Activated CD8-positive, alpha-beta memory T cell treated with anti-CD3 and anti-CD28 coated beads, Interleukin-2, amount 50 U/mL, for 48 hours (primary cell): ENCODE measurements at regions not wholly inside any gene's neighbourhood (a gene's known extent, or its start where the extent isn't known, plus 50 kb on each side); places are given as distances from the start of the nearest gene placed in this dataset.
"Not testable (repeated sequence)": the region's sequence is repeated elsewhere in the genome, so short reads cannot be mapped to it uniquely, and the experiment has no call there.

Source experiments
- DNase-seq: peaks from one replicate; pipeline ENCODE4 v3.0.0-alpha.2; 2020

DNA sequence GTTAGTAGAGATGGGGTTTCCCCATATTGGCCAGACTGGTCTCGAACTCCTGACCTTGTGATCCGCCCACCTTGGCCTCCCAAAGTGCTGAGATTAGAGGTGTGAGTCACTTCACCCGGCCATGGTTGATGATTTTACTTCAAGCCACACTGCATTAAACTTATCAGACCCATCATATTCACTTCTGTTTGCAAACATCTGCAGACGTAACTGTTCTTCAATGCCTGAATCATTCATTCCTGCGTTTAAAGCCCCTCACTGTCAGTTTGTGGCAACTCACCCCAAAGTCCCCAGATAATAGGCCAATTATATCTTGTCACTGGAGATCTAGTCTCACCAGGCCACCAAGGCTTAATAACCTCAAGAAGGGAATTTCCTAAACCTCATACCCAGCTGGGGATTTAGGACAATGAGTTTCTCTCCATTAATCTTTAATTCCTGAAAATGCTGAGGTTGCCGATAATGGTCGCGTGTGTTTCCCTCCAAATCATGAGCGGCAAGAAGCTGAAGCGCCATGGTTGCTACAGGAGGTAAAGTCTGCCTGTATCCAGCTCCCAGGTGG, 229.6 kb downstream of the LY86 start:
- DNase-seq, result no peak

DNA sequence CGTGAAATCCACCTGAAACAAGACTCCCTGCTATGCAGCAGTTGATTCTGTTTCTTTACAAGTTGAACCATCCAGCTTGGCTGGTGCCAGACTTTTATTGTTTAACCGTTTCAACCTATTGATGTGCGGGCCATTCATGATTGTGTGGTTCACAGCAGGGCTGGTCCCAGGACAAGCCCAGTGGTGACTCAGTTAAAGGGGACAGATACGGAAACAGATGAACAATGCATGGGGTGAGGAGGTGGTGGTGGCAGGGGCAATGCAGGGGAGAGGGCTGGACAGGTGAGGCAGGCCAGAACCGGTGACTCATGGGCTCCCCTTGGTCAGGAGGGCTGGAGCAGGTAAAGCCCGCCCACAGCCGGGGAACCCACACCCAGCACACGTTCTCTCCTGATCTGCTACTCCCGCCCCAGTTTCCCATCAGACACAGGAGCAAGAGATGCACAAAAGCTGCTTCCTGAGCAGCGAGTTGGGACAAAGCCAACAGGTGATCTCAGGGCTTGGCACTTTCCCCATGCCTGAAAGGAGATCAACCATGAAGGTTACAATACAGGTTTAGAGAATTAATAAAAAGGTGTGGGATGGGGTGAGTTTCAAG, 232.2 kb downstream of the LY86 start:
- DNase-seq, result no peak

DNA sequence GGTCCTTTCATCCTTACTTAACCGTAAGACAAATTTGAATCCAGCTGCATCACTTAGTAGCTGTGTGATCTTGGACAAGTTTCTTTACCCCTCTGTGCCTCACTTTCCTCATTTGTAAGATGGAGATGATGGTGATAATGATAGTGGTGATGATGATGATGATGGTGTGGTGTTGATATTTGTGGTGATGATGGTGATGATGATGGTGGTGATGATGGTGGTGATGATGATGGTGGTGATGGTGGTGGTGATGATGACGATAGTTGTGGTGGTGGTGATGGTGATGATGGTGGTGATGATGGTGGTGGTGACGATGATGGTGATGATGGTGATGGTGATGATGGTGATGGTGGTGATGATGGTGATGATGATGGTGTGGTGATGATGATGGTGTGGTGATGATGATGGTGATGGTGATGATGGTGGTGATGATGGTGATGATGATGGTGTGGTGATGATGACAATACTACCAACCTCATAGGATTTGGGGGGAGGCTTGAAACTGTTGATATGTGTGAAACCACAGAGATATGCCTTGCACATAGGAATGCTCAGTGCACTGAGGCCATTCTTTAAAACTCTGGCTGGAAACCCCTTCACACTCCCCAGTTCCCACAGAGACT, 233.2 kb downstream of the LY86 start:
- no peak for DNase-seq

DNA sequence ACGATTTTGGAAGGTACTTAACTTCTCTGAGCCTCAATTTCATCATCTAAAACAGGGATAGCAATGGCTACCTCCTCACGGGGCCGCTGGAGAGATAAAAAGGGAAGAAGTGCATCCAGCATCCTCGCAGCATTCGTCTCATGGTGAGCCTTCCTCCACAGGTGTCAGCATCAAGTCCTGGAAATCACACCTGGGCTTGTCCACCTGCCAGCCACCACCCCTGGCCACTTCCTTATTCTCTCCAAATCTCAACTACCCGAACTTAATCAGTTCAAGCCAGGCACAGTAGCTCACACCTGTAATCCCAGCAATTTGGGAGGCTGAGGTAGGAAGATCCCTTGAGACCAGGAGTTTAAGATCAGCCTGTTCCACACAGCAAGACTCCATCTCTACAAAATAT, 234.5 kb downstream of the LY86 start:
- no peak for DNase-seq

DNA sequence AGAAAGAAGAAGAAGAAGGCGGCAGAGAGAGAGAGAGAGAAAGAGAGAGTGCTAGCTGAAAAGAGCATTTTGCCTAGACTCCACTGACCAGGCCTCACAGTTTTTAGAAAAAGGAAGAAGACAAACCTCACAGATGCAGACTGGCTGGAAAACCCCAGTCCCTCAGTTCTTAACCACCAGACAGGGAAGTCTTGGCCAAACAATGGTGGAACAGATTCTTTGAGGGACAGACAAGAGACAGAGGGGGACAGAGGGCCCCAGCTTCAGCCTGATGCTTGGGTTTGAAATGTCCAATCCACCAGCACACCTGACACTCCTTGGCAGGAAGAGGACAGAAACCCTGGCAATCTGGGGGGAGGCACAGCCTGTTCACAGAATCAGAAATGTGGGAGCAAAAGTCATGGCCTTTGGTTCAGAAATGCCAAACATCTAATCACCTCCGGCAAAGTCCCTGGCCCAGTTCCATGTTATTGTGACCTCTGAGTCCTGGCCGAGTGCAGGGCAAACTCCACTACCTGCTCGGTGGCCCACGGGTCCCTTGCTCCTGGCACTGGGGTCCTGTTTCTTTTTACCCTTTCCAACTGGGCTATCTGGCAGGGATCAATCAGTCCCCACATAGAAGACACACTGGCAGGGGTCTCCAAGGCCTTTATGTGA, 235.2 kb downstream of the LY86 start:
- no peak for DNase-seq

DNA sequence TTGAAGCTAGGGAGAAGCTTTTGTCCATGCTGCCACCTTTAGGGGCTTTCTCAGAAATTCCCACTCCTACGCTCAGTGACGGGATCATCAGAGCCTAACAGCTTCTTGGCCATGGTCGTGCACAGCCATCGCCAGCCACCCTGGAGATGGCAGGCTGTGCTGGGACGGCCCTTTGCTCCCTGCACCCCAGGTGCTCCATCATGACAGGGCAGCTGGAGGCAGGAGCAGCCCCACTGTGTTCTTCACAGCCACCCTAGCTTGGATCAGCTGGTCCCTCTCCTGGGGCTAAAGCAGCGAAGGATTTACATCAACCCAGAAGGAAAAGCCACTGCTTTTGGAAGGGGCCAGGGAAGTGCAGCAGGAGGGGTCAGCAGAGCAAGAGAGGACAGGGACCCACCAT, 235.9 kb downstream of the LY86 start:
- no peak for DNase-seq

DNA sequence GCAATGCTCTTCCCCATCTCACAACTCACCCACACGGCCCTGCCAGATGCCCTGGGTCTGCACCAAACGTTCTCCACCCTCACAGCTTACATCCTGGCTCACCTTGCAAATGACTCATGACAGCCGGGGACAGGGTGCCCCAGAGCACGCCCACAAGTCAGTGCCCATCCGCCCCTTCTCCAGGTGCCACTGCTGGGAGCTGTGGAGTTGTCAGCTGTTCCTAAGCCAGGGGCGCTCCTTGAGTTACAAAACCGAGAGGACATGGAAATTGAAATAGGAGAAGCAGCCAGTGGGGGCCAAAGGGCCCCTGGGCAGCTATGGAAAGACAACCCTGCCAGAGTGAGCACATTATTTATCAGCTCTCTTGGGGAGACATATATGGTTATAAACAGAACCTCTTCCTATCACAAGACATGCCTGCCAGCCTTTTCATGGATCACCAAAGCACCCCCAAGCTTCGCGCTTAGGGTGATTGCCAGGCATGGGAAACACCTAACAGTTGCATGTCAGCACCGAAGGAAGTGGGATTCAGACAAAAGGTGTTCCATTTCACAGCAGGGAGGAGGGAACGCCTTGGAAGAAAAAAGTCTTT, 236.8 kb downstream of the LY86 start:
- DNase-seq, result no peak

DNA sequence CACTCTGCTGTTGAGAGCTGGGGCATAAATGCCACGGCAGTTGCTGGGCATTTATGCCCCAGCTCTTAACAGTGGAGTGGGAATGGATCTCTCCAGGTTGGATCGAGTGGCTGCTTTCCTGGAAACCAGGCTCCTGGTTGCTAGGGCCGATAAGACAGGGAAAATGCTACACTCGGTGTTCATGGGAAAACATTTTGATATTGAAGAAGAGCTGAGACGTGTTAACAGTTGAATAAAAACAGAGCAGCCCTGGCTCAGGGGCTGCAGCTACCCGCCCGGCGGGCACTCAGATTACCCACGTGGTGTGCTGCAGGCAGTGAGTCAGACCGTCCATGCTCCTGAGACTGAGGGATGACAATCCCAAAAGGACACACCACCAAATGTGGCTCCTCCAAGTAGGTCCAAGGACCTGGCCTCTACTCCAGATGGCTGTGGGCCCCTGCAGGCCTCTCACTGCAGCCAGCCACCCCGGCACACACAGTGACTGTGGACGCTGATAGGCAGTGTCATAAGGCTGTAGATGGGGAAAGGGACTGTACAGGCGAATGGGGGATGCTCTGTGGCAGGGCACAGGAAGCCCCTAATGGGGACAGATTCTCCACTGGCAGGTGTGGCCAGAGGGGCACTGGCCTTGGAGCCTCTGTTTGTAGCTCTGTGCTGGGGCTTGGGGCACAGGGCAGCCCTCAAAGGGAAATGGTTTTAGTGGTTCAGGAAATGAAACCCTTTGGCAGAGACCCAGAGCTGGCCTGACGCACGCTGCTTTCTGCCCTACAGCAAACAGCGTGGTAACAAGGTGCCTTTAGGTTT, 237.8 kb downstream of the LY86 start:
- DNase-seq, result no peak

DNA sequence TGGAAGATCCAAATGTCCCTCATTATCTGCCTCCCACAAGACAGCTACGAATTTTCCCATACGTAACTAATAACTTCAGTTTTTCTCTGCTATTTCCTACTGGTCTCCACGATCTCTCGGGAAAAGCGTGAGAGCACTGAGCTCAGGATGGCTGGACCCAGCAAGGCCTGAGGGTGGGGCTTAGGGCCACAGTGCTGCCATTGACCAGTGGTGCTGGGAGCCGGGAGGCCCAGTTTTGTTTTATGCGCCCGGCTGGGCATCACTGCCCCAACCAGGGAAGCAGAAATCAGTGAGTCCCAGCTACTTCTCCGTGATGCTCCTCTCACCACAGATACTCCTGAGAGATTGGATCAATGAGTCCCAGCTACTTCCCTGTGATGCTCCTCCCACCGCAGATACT, 238.4 kb downstream of the LY86 start:
- no peak for DNase-seq

DNA sequence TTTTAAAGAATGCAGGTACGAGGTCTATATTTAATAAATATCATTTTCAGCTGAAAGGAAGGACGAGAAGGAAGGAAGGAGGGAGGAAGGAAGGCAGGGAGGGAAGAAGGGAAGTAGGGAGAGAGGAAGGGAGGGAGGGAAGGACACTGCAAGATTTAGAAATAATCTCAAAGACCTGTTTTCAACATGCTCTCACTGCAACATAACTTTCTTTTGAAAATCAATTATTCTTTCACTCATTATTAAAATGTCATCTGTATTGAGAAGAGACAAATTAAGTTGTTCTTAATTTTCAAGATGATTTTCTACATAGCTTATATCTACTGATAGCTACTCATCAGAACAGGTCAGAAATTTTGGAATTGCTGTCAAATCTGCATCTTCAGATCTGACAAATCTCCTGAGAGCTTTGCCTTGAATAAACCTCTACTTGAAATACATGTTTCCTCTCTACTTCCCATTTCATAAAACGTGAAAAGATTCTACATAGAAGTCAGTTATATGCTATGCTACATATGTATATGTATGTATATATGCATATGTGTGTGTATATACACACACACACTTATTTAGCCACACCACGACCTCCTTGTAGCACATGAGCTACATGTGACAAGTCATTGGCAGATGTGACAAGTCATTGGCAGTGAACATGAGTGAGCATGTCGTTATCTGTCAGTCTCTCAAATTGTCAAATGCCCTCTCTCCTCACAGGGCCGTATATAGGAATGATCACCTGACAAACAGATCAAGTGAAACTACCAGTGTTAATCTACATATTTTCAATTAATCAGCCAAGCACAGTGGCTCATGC, 241.6 kb downstream of the LY86 start:
- no peak for DNase-seq

DNA sequence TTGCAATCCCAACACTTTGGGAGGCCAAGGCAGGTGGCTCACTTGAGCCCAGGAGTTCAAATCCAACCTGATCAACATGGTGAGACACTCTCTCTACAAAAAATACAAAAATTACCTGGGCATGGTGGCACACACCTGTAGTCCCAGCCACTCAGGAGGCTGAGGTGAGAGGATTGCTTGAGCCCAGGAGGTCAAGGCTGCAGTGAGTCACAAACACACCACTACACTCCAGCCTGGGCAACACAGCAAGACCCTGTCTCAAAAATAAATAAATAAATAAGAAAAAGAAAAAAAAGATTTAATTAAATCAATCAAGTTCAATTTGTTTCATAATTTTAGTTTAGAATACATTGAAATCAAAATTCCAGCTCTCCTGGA, 242.2 kb downstream of the LY86 start:
- not testable (repeated sequence) for DNase-seq

DNA sequence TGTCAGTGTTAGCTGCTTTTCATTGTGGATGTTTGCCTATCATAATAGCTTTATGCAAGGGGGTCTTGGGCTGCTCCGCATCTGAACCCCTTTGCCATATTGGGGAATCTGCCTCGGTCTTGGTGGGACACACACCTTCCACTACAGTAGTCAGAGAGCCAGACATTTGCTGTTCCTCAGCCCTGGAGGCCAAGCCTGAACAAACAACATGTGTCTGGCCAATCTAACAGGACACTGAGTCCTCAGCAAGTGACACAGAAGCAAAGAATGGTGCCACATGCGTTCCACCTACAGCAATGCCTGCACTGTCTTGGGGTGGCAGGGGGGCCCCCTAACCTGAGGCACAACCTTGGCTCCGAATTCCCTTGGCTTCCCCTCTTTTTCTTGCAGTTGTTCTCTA, 243.9 kb downstream of the LY86 start:
- DNase-seq, result no peak

DNA sequence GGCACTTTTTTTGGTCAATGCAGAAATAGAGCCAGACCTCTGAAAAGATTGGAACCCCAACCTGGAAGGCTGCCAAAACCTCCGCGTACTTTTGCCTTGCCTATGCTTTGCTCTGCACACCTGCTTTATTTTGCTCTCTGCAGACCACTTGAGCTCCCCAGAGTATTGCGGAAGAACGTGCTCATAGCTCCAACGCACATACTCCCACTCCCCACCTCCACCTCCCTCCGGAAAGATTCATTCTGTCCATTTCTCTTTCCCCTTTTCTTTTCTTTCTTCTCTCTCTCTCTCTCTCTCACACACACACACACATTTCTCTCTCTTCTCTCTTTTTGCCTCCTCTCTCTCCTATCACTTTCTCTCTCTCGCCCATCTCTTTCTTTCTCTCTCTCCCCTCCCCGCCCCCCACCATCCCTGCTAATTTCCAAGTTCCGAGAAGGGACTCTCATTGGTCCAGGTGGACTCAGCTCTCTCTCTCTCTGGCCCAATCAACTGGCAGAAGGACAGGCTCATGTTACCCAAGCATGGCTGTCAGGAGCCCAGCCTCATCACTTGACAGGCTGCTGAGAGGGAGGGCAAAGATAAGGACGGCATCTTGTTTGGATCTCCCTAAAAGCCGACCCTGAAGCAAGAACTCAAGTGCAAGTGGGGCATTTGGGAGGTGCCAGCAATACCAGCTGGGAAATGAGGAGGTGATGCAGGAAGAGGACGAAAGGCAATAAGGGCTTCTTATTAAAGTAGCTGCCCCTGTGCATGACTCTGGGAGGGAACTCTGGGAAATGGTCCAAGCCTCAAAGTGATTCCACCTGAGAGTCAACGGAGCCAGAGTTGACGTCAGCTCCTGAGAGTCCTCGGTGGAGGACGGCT, 246.1 kb downstream of the LY86 start:
- no peak for DNase-seq

DNA sequence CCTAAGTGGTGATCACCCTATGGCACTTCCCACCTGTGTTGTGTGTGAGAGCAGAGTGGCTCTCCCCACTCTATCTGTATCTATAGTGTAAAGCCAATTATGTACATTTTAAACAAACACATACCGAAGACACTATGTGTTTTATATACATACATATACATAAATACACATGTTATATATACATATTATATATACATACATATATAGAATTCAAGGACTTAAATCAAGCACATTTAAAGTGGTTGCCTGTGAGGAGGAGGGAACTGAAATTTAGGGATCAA, 246.6 kb downstream of the LY86 start:
- DNase-seq, result no peak

DNA sequence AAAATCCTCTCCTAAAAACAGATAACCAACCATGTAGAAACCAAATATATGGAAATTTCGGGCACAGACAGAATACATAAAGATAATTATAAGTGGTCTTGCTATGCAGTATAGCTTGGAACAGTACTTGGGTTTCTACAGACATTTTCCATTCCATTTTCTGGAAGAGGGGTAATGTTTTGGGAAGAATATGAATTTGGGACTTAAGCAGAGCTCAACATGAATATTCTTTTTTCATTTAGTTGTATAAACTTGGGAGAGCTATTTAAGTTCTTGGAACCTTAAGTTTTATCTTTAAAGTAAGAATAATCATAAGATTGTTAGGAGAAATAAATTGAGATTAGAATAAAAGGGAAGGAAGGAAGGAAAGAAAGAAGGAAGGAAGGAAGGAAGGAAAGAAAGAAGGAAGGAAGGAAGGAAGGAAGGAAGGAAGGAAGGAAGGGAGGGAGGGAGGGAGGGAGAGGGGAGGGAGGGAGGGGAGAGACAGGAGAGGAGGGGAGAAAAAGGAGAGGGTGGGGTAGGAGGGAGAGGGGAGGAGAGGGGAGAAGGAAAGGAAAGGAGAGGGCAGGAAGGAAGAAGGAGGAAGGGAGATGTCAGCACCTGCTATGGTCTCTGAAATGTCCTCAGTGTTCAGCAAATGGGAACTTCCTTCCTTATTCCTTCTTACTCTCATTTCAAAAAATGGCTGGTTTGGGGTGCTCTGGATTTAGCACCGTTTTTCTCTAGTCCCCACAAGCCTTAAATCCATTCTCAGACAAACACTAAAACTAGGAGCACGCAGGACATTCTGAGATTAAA, 248.3 kb downstream of the LY86 start:
- no peak for DNase-seq

DNA sequence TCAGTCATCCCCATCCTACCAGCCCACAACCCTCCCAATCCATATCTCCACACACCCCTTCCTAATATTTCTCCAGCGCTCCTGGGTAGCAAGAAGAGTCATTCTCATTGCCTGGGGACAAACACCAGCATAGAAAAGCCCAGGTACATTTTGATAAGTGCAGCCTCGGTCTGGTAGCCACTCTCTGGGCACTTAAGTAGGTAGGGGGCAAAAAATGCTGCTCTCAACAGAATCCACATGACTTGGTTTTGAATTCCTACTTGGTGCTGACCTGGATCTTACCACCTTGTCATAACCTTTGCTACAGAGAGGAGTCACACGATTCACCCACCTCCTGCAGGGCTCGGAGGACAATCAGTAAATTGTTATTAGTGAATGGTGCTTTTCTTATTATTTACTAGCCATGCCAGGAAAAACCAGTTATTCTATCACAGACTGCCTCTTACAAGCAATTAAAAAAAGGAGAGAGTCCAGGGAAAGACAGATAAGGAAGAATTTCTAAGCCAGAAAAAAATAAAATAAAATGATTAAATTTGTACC, 249.1 kb downstream of the LY86 start:
- no peak for DNase-seq

DNA sequence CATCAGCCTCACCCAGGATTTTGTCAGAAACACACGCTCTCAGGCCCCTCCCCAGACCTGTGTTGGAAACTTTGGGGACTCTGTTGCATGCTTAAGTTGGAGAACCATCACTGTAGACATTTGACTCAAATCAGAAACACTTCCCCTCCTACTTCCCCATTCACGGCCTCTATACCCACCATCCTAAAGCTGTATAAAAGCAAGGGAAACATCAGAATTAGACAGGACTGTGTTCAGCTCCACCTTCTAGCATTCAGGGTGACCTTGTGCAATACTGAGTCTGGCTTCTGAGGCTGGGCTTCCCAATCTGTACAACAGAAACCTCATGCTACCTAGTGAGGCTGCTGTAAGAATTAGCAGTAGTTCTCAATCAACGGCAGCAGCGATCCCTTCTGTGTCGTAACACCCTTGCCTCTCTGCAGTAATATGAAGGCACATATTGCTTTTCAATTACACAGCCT, 252.3 kb downstream of the LY86 start:
- no peak for DNase-seq

DNA sequence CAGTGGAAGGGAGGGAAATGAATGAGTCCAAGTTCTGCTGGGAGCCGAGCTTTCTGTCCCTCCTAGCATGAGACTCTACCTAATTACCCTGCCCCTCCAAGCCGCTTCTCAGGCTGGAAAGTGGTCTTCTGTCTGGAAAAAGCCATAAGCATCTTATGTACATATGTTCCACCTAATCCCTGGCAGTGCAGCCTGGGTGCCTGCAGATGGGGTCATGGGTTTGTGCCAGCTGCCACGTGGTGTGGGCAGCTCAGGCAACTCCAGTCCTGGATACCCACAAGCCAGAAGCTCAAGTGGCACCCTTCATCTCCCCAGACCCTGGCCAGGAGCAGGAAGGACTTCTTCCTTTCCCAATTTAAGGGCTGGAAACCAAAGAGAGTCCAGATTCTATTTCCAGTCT, 253.1 kb downstream of the LY86 start:
- no peak for DNase-seq

DNA sequence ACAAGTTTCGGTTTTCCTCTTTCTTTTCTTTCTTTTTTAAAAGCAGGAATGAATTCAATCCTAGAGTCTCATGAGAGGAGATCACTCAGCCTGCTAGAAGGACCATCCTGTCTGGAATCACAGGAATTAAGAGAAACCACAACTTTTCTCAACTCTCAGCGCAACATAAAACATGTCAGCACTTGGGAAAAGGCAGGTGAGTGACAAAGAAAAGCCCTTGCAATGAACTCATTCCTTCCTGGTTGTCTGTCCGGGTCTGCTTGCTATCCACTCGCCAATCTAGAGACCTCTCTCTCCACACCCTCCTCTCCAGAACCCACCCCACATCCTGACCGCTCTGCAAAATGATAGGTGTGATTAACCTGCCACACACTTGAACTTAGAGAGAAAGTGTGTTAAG, 253.8 kb downstream of the LY86 start:
- DNase-seq, result no peak

DNA sequence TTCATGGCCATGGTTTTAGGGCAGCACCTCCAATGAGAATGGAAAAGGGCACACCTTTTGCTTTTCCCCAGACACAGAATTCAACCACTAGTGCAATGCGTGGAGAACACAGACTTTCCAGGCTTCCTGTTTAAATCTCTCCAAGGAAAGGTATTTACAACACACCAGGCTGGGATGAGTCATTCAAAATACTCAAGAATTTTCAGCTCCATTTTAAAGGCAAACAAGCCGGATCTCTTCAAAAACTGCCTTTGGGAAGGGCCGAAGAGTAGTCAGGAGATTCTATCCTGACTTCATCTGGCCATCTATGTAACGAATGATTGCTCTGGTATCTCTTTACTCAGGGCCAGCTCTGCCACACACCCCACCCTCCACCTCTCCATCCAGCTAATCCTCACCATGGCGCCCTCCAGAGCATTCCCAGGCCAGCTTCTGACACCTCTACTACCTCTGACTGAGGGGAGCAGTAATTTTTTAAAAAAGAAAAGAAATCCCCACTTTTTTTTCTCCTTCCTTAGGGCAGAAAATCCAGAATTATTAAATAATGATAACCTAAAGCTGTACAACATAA, 254.6 kb downstream of the LY86 start:
- no peak for DNase-seq
